Skeletal muscle satellite cell (primary cell): ENCODE measurements at regions not wholly inside any gene's neighbourhood (a gene's known extent, or its start where the extent isn't known, plus 50 kb on each side); places are given as distances from the start of the nearest gene placed in this dataset.

Source experiments
- H3K27me3 ChIP-seq: 2 replicates; pipeline ENCODE4 v1.7.0; 2013; ENCODE audit warnings: low read length; ENCODE audit not compliant: control insufficient read depth, insufficient read depth
- H3K36me3 ChIP-seq: 2 replicates; pipeline ENCODE4 v1.7.0; 2013; ENCODE audit warnings: mild to moderate bottlenecking, control low read depth, low read length; ENCODE audit not compliant: insufficient read depth
- H3K4me1 ChIP-seq: 2 replicates; pipeline ENCODE4 v1.7.0; 2013; ENCODE audit warnings: low read length; ENCODE audit not compliant: control insufficient read depth, insufficient read depth
- H3K4me2 ChIP-seq: 2 replicates; pipeline ENCODE4 v1.7.0; 2013; ENCODE audit warnings: mild to moderate bottlenecking, low read length
- H3K4me3 ChIP-seq: 2 replicates; pipeline ENCODE4 v1.7.0; 2013; ENCODE audit warnings: low read length
- H3K9ac ChIP-seq: 2 replicates; pipeline ENCODE4 v1.7.0; 2013; ENCODE audit warnings: mild to moderate bottlenecking, low read depth, low read length, moderate library complexity
- H3K9me3 ChIP-seq: replicated peaks from 2 replicates; pipeline ENCODE4 v1.7.0; 2013; ENCODE audit warnings: mild to moderate bottlenecking, control low read depth, low read length

GRCh38 chr3:189566550-189567130 lies 64.5 kb upstream of the TP63 start:
- Histone ChIP-seq H3K9ac (no peak overlapping the region), H3K4me1 (peaks cover 10% of the 10 kb centered on the region), H3K9me3 (no peaks in the 10 kb centered on the region), H3K4me3 (no peak overlapping the region), H3K36me3 (no peaks in the 10 kb centered on the region), H3K4me2 (no peak overlapping the region), H3K27me3 (no peaks in the 10 kb centered on the region)

- no peaks in the 10 kb centered on the region for H3K9me3 ChIP-seq
- no peaks in the 10 kb centered on the region for H3K27me3 ChIP-seq
- H3K4me3 ChIP-seq = no peak overlapping the region
- H3K36me3 ChIP-seq = no peaks in the 10 kb centered on the region
- no peak overlapping the region for H3K4me2 ChIP-seq
- no peak overlapping the region for H3K9ac ChIP-seq
- H3K4me1 ChIP-seq = peaks cover 10% of the 10 kb centered on the region
Measured at GRCh38 chr3:189567322-189567721, 63.9 kb upstream of the TP63 start.

DNA sequence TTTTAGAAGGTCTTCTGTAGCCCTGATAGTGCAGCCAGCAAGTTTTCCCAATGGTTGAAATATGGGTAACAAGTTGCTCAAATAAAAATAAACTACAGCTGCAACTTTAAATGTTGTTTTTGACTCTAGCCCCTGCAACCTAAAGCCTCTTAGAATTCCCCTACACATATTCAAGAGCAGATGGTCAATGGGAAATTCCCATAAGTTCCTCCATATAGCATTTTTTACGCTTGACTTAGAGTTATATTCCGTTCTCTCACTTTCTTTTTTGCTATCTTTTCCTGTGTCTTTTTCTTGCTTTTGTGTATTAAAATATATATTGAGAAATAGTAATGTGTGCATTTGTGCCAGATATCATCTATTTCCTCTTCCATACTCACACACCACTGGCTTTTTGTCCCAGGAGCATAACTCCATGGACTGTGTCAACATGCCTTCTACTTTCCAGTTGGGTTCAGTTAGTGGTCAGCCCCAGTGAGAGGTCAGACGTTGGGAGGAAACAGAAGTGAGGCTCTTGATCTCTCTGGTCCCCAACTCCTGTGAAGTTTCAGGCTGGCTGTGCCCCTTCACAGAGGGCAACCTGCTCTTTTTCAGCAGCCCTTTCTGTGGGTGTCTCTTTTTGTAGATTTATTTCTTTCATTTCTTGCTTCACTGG lies 63.3 kb upstream of the TP63 start:
- H3K9ac ChIP-seq = no peak overlapping the region
- no peak overlapping the region for H3K4me2 ChIP-seq
- H3K4me1 ChIP-seq = peaks cover 10% of the 10 kb centered on the region
- no peaks in the 10 kb centered on the region for H3K27me3 ChIP-seq
- no peaks in the 10 kb centered on the region for H3K9me3 ChIP-seq
- no peak overlapping the region for H3K4me3 ChIP-seq
- no peaks in the 10 kb centered on the region for H3K36me3 ChIP-seq

DNA sequence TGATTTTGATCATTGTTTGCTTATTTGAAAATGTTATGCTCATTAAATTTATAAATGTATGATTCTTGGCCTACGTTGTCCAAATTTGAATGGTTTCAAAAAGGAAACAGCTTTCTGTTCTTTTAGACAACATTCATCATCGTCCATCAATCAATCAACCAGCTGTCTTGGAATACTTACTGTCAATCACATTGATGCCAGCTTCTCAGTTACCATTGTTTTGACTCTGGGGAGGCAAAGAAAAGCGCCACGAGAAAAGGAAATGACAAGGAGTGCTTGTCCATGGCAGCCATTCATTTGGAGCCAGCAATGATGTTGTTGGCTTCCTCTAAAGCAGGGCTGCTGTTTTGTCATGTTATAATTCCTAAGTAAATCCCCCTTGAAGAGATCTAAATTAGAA lies 62.2 kb upstream of the TP63 start:
- Histone ChIP-seq H3K36me3 (no peaks in the 10 kb centered on the region), H3K4me1 (peaks cover 6% of the 10 kb centered on the region), H3K27me3 (no peaks in the 10 kb centered on the region), H3K9me3 (no peaks in the 10 kb centered on the region), H3K4me3 (no peak overlapping the region), H3K9ac (no peak overlapping the region), H3K4me2 (no peak overlapping the region)

GRCh38 chr3:189569473-189569872 lies 61.7 kb upstream of the TP63 start:
- Histone ChIP-seq H3K36me3 (no peaks in the 10 kb centered on the region), H3K27me3 (no peaks in the 10 kb centered on the region), H3K9ac (no peak overlapping the region), H3K4me1 (peaks cover under 1% of the 10 kb centered on the region), H3K4me3 (no peak overlapping the region), H3K9me3 (no peaks in the 10 kb centered on the region), H3K4me2 (no peak overlapping the region)

DNA sequence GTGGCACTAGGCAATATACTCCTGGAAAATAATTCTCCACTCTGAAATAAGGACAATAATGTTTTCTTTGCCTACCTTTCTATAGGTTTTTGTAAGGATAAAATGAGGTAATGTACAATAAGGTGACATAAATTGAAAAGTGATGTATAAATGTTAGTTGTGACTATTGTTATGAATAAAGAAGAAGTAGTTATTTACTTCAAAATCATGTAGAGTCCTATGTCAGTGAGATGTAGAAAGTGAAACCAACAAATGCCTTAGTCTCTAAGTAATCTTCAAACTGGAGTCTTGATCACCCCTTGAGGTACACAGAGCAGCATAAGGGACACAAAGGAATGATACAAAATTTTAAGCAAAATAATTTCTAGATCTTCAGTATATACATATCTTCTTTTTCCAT lies 60.3 kb upstream of the TP63 start:
- Histone ChIP-seq H3K4me1 (no peaks in the 10 kb centered on the region), H3K4me2 (no peak overlapping the region), H3K4me3 (no peak overlapping the region), H3K27me3 (no peaks in the 10 kb centered on the region), H3K9me3 (no peaks in the 10 kb centered on the region), H3K9ac (no peak overlapping the region), H3K36me3 (no peaks in the 10 kb centered on the region)

- no peaks in the 10 kb centered on the region for H3K9me3 ChIP-seq
- no peaks in the 10 kb centered on the region for H3K27me3 ChIP-seq
- no peaks in the 10 kb centered on the region for H3K36me3 ChIP-seq
- no peak overlapping the region for H3K9ac ChIP-seq
- H3K4me1 ChIP-seq = no peaks in the 10 kb centered on the region
- no peak overlapping the region for H3K4me2 ChIP-seq
- H3K4me3 ChIP-seq = no peak overlapping the region
Measured at GRCh38 chr3:189572249-189572648, 58.9 kb upstream of the TP63 start.

GRCh38 chr3:189573004-189573403 lies 58.2 kb upstream of the TP63 start:
- H3K4me3 ChIP-seq = no peak overlapping the region
- no peaks in the 10 kb centered on the region for H3K27me3 ChIP-seq
- no peaks in the 10 kb centered on the region for H3K4me1 ChIP-seq
- no peaks in the 10 kb centered on the region for H3K9me3 ChIP-seq
- H3K9ac ChIP-seq = no peak overlapping the region
- no peak overlapping the region for H3K4me2 ChIP-seq
- no peaks in the 10 kb centered on the region for H3K36me3 ChIP-seq

DNA sequence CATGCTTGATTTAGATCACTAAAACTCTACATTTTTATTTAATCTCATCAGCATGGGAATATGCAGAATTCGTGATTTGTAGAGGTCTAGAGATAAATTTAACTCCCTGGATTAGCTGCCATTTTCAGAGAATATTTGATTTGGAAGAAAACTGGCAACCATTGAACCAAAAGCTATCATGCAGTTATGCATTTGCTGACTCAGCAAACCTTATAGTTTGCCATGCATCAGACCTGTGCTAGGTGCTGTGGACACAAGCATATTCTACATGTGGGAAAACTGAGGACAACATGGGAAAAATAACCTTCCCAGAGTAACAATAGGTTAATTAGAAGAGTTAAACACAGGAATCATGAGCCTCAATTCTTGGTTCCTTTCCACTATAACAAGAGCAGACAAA lies 54.7 kb upstream of the TP63 start:
- Histone ChIP-seq H3K4me2 (no peak overlapping the region), H3K27me3 (no peaks in the 10 kb centered on the region), H3K9me3 (no peaks in the 10 kb centered on the region), H3K36me3 (no peaks in the 10 kb centered on the region), H3K4me1 (no peaks in the 10 kb centered on the region), H3K9ac (no peak overlapping the region), H3K4me3 (no peak overlapping the region)

GRCh38 chr3:189577050-189577951 lies 53.9 kb upstream of the TP63 start:
- no peaks in the 10 kb centered on the region for H3K36me3 ChIP-seq
- no peak overlapping the region for H3K9ac ChIP-seq
- no peak overlapping the region for H3K4me3 ChIP-seq
- no peaks in the 10 kb centered on the region for H3K4me1 ChIP-seq
- H3K9me3 ChIP-seq = no peaks in the 10 kb centered on the region
- no peaks in the 10 kb centered on the region for H3K27me3 ChIP-seq
- no peak overlapping the region for H3K4me2 ChIP-seq

DNA sequence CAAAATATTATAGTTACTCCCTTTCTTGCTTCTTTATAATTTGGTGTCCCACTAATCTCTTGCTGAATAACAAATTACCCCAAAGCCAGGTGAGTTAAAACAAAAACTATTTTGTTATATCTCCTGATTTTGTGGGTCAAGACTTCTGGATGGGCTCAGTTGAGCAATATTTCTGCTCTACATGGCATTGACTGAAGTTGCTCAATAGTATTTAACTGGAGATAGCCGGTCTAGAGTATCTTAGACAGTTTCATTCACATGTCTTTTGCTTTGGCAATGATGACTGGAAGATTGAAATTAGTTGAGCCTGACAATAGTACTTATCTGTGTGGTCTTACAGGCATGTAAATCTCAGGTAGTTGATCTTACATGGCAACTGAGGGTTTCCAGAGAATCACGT lies 51.0 kb upstream of the TP63 start:
- Histone ChIP-seq H3K9ac (no peak overlapping the region), H3K9me3 (no peaks in the 10 kb centered on the region), H3K4me3 (no peak overlapping the region), H3K4me2 (no peak overlapping the region), H3K36me3 (no peaks in the 10 kb centered on the region), H3K4me1 (no peaks in the 10 kb centered on the region), H3K27me3 (no peaks in the 10 kb centered on the region)
